B cell (primary cell): ENCODE measurements at regions not wholly inside any gene's neighbourhood (a gene's known extent, or its start where the extent isn't known, plus 50 kb on each side); places are given as distances from the start of the nearest gene placed in this dataset.

Experiments used
- EZH2 ChIP-seq: IDR thresholded peaks from 2 replicates; pipeline ENCODE4 v1.6.1; 2012; ENCODE audit warnings: borderline replicate concordance, low read depth, mild to moderate bottlenecking, moderate library complexity, low read length; ENCODE audit not compliant: insufficient read depth, poor library complexity, severe bottlenecking
- TF ChIP-seq, protein P1 (sequence below): fragments of 200-600 bp; IDR thresholded peaks from one replicate; pipeline ENCODE4 v1.8.0; 2022; ENCODE audit warnings: antibody characterized with exemption, mild to moderate bottlenecking

GRCh38 chrX:106397788-106398538 is 213.8 kb upstream of the RADX start:
- TF ChIP-seq, protein P1, sequence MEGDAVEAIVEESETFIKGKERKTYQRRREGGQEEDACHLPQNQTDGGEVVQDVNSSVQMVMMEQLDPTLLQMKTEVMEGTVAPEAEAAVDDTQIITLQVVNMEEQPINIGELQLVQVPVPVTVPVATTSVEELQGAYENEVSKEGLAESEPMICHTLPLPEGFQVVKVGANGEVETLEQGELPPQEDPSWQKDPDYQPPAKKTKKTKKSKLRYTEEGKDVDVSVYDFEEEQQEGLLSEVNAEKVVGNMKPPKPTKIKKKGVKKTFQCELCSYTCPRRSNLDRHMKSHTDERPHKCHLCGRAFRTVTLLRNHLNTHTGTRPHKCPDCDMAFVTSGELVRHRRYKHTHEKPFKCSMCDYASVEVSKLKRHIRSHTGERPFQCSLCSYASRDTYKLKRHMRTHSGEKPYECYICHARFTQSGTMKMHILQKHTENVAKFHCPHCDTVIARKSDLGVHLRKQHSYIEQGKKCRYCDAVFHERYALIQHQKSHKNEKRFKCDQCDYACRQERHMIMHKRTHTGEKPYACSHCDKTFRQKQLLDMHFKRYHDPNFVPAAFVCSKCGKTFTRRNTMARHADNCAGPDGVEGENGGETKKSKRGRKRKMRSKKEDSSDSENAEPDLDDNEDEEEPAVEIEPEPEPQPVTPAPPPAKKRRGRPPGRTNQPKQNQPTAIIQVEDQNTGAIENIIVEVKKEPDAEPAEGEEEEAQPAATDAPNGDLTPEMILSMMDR, result no peak
- TF ChIP-seq EZH2, result no peak
